Fibroblast of lung (primary cell): ENCODE measurements at regions not wholly inside any gene's neighbourhood (a gene's known extent, or its start where the extent isn't known, plus 50 kb on each side); places are given as distances from the start of the nearest gene placed in this dataset.

Experiments
- DNase-seq, 2 donors: peaks; one replicate each; pipeline versions ENCODE4 v3.0.0 to v3.0.0-alpha.2; 2010; ENCODE audit warnings: low read depth in 2 of 2
- H2AFZ ChIP-seq: 2 replicates; pipeline ENCODE4 v1.5.1; 2012; ENCODE audit warnings: low read length, control low read depth, inconsistent platforms
- H3K27ac ChIP-seq: 2 replicates; pipeline ENCODE4 v1.5.1; 2011; ENCODE audit warnings: low read length, control low read depth; ENCODE audit not compliant: insufficient read depth
- H3K27me3 ChIP-seq: 2 replicates; pipeline ENCODE4 v1.5.1; 2011; ENCODE audit warnings: mild to moderate bottlenecking, low read length; ENCODE audit not compliant: control insufficient read depth, insufficient read depth
- H3K36me3 ChIP-seq: 2 replicates; pipeline ENCODE4 v1.5.1; 2011; ENCODE audit warnings: low read length; ENCODE audit not compliant: control insufficient read depth, insufficient read depth
- H3K4me1 ChIP-seq: 2 replicates; pipeline ENCODE4 v1.5.1; 2011; ENCODE audit warnings: low read length; ENCODE audit not compliant: control insufficient read depth, insufficient read depth; ENCODE audit errors: extremely low read depth
- H3K4me2 ChIP-seq: 2 replicates; pipeline ENCODE4 v1.5.1; 2011; ENCODE audit warnings: low read length, control low read depth; ENCODE audit not compliant: insufficient read depth; ENCODE audit errors: extremely low read depth
- H3K4me3 ChIP-seq, 4 experiments: fragments of 200-600 bp in 1 of 4; sonication (generic) in 1 of 4; replicated peaks in 1 of 4; 2 replicates each; pipeline ENCODE4 v1.5.1; 2011 to 2016; ENCODE audit warnings: low read length in 4 of 4, low read depth in 3 of 4, mild to moderate bottlenecking in 3 of 4, control low read depth in 2 of 4, inconsistent platforms in 1 of 4, mixed read lengths in 1 of 4; ENCODE audit not compliant: insufficient read depth in 1 of 4; ENCODE audit errors: control extremely low read depth in 1 of 4
- H3K79me2 ChIP-seq: 2 replicates; pipeline ENCODE4 v1.5.1; 2012; ENCODE audit warnings: mild to moderate bottlenecking, low read length, inconsistent platforms; ENCODE audit not compliant: control insufficient read depth, insufficient read depth
- H3K9ac ChIP-seq: 2 replicates; pipeline ENCODE4 v1.5.1; 2011; ENCODE audit warnings: mild to moderate bottlenecking, low read length, control low read depth; ENCODE audit not compliant: insufficient read depth
- H3K9me3 ChIP-seq: 2 replicates; pipeline ENCODE4 v1.5.1; 2012; ENCODE audit warnings: low read depth, low read length; ENCODE audit not compliant: control insufficient read depth, insufficient read depth
- H4K20me1 ChIP-seq: 2 replicates; pipeline ENCODE4 v1.5.1; 2011; ENCODE audit warnings: low read length; ENCODE audit not compliant: control insufficient read depth, insufficient read depth; ENCODE audit errors: extremely low read depth
- CTCF ChIP-seq, 2 donors: IDR thresholded peaks in 1 of 2; conservative IDR thresholded peaks in 1 of 2; 1 replicate in 1 of 2; 2 replicates in 1 of 2; pipeline ENCODE4 v1.5.1; 2011 to 2012; ENCODE audit warnings: low read length in 2 of 2, control low read depth in 1 of 2, inconsistent platforms in 1 of 2, low read depth in 1 of 2, mild to moderate bottlenecking in 1 of 2
- EZH2 ChIP-seq: IDR thresholded peaks from 2 replicates; pipeline ENCODE4 v1.5.1; 2012; ENCODE audit warnings: low read length, control low read depth, mild to moderate bottlenecking; ENCODE audit errors: missing control alignments

DNA sequence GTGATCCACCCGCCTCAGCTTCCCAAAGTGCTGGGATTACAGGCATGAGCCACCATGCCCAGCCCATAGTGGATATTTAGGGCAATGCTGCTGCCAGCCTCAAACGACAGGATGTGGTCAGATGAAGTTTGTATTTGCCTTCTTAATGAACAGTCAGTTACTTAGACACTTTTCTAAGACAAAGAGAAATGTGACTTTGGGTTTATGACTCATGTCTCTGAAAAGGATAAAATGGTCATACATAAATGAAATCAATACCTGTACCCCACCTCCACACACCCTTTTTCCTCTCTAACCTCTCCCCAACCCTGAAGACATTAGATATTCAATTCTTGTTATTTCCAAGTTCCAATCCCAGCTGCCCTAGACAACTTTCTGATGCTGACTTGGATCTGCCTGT, 109.3 kb upstream of the INSIG1 start:
- H3K9ac ChIP-seq, result no peak overlapping the region
- H2AFZ ChIP-seq, result no peak overlapping the region
- H3K9me3 ChIP-seq, result no peaks in the 10 kb centered on the region
- no peaks in the 10 kb centered on the region for H3K79me2 ChIP-seq
- no peaks in the 10 kb centered on the region for H3K4me1 ChIP-seq
- no peaks in the 10 kb centered on the region for H4K20me1 ChIP-seq
- no peak overlapping the region for H3K4me2 ChIP-seq
- no peak for DNase-seq
- TF ChIP-seq EZH2 (no peak), CTCF (conservative IDR thresholded peaks at IDR 0.05 in 1 of 2, IDR thresholded peaks at IDR 0.05 in 1 of 2; ENCODE audit: low read depth in 1 of 2, low read length in 2 of 2) (no peak)
- H3K27ac ChIP-seq, result no peak overlapping the region
- H3K4me3 ChIP-seq, result no peak overlapping the region
- no peaks in the 10 kb centered on the region for H3K27me3 ChIP-seq
- H3K36me3 ChIP-seq, result no peaks in the 10 kb centered on the region

- Histone ChIP-seq H3K79me2 (no peaks in the 10 kb centered on the region), H3K4me3 (no peak overlapping the region), H2AFZ (no peak overlapping the region), H3K36me3 (no peaks in the 10 kb centered on the region), H3K27me3 (no peaks in the 10 kb centered on the region), H3K9me3 (no peaks in the 10 kb centered on the region), H3K4me1 (no peaks in the 10 kb centered on the region), H3K27ac (no peak overlapping the region), H4K20me1 (no peaks in the 10 kb centered on the region), H3K9ac (no peak overlapping the region), H3K4me2 (no peak overlapping the region)
- TF ChIP-seq EZH2, result no peak
- TF ChIP-seq CTCF (conservative IDR thresholded peaks at IDR 0.05 in 1 of 2, IDR thresholded peaks at IDR 0.05 in 1 of 2; ENCODE audit: low read depth in 1 of 2, low read length in 2 of 2), result no peak
- peak; percentile 35 to 84 for DNase-seq
Observed at GRCh38 chr7:155188821-155189581, 108.7 kb upstream of the INSIG1 start.

DNA sequence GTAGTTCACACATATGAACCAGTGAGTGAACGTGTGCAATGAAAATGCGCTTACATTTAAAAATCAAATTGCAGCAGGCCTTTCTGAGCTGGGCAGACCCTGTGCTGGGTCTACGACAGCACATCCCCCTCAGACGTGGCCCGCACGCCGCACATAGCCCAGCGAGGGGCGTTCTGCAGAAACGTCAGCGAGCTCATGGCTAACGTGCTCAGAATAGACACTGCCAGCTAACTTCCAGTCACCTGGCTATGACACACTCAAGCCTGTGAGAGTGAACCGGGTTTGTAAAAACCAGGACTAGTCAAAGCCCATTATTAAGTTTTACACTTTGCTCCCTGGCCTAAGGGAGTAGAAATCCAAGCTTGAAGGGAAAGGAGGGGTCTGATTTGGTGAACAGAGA, 108.1 kb upstream of the INSIG1 start:
- Histone ChIP-seq H4K20me1 (no peaks in the 10 kb centered on the region), H3K79me2 (no peaks in the 10 kb centered on the region), H3K9me3 (no peaks in the 10 kb centered on the region), H3K4me1 (no peaks in the 10 kb centered on the region), H3K27ac (no peak overlapping the region), H3K9ac (no peak overlapping the region), H3K4me2 (no peak overlapping the region), H3K36me3 (no peaks in the 10 kb centered on the region), H2AFZ (no peak overlapping the region), H3K27me3 (no peaks in the 10 kb centered on the region), H3K4me3 (no peak overlapping the region)
- DNase-seq, result no peak
- no peak for TF ChIP-seq EZH2
- no peak for TF ChIP-seq CTCF (conservative IDR thresholded peaks at IDR 0.05 in 1 of 2, IDR thresholded peaks at IDR 0.05 in 1 of 2; ENCODE audit: low read depth in 1 of 2, low read length in 2 of 2)
